GM21381 (cell line): ENCODE measurements at regions not wholly inside any gene's neighbourhood (a gene's known extent, or its start where the extent isn't known, plus 50 kb on each side); places are given as distances from the start of the nearest gene placed in this dataset.

Experiments used
- ATAC-seq: cut with Tn5 transposase; IDR thresholded peaks from one replicate; pipeline ENCODE4 v1.9.1; 2021; ENCODE audit warnings: mild to moderate bottlenecking, moderate library complexity; ENCODE audit not compliant: unreplicated experiment

DNA sequence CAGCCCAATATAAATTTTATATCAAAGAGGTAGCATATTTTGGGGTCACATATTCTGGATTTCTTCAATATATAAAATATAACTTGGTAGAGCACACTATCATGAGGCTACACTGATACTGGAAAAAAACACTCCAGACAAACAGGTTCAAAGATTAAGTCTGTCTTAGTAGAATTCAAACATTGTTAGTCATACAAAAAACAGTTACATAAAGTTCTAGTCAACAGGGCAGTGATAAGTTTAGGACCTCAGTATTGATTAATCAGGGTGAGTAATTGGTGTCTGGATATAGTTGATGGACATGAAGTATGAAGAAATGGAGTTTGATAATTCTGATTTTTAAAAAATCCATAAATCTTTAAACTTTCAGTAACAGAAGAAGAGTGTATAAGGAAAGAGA, 1291.3 kb downstream of the FSTL5 start:
- no peak for ATAC-seq

DNA sequence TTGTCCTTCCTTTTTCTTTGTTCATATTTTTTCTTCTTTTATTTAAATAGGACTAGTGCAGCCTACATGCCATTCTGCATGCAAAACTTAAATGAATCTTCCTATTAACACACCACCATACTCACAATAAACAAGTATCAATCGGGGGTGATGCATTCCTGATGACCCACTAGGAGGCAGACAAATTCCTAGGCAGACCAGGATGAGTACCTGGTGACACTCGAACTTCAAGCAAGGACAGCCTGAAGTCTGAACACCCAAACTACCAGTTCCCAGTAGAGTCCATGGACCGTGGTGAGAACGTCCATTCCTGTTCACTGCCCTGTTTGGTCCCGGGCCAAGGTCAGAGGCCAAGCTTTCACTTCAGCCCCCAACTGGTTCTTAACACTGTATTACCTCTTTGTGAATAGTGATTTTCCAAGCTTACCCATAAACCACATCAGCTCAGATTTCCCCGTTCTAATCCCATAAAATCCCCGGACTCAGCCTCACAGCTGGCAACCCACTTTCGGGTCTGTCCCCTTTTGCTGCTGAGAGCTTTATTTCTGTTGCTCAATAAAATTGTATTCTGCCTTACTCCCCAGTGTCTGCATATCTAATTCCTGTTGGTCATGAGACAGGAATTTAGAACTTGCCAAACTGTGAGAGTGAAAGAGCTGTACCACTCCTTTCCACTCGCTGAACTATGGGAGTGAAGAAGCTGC, 1286.6 kb downstream of the FSTL5 start:
- no peak for ATAC-seq

DNA sequence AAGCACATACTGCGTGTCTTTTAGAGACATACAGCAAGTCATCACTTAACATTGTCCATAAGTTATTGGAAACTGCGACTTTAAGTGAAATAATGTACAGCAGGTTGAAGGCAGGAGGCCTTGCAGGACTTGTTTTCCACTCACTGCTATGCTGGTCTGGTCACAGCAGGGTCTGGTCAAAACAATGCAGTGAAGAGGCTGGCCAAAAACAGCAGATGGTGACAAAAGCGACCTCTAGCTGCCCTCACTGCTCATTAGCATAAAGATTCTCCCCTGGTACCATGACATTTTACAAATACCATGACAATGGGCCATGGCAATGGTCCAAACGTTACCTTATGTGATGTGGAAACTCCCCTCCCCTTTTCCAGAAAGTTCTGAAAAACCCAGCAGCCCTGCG, 1283.6 kb downstream of the FSTL5 start:
- no peak for ATAC-seq

DNA sequence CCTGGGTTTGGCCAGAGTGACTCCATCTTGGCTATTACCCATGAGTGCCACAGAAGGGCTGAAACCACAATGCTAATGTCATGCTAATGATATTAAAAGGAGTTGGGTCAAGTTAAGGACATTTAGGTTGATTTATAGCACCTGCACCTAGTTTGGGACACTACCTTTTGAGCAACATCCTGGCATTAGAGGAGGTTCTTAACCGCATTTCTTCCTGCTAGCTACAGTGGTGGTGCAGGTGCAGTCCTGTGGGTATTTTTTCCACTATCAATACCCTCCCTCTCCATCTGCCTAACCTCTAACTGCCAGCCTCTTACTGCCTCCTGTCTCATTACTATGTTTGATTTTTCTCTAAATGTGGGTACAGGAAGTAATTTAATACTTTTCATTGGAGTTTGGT, 1276.1 kb downstream of the FSTL5 start:
- ATAC-seq = no peak

DNA sequence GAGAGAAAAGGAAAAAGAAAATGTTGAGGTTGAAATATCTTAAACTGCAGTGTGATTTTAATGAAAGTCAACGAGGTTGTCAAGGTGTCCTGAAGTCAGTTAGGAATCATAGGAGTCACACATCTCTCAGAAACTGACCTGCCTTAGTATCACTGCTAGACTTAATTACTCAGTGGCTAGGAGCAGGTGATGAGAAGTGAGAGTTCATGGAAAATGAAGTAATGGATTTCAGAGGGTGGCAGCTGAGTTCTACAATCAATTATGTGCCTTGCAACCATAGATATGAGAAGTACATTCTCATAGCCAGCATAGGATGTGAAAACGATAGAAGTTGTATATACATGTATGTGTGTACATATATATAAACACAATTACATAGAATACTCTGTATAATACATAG, 1269.7 kb downstream of the FSTL5 start:
- ATAC-seq = no peak

DNA sequence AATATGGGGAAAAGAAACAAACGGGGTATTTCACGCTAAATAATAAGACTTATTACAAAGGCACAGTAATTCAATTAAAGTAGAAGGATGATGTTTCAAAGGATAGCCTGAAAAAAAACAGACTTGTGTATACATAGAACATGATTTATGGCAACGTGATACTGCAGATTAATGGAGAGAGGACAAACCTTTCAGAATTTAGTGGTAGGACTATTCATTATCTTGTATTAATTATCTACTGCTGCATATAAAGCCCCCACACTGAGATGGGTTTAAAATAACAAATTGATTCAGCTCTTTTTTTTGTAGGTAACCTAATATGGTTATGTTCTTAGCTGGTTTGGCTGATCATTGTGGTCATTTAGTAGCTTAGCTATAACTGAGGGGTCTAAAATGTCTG, 1269.0 kb downstream of the FSTL5 start:
- no peak for ATAC-seq

DNA sequence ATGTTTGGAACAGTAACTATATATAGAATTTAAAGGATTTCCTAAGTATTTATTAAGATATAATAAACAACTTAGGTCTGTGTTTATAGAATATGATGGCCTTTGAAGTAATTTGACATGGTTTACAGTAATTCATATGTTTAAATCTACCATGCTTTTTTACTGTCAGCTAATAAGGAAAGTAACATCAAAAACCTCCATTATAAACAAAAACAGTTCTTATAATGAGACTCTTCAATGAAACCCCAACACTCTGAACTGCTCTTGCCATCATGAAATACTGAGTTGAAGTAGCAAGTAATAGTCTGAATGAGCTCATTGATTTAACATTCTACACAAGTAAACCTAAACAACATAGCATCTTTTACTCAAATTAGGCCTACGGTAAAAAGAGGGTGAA, 1236.5 kb downstream of the FSTL5 start:
- no peak for ATAC-seq

DNA sequence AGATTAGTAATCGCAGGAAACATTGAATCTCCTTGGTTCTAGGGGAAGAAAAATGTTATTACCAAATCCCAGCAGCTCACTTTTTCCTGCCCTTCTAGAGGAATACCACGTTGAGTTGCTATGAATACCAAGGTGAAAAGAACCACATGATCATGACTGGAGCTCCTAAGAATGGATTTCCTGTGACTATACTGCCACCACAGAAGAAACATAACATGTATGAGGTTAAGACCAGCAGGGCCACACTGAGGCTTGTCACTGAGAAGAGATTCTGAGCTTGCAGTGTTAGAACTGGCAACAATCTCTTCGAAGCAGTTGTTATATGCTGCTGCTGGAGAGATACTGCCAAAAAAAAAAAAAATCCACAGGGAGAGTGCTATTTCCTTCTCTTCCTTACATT, 1235.3 kb downstream of the FSTL5 start:
- no peak for ATAC-seq

DNA sequence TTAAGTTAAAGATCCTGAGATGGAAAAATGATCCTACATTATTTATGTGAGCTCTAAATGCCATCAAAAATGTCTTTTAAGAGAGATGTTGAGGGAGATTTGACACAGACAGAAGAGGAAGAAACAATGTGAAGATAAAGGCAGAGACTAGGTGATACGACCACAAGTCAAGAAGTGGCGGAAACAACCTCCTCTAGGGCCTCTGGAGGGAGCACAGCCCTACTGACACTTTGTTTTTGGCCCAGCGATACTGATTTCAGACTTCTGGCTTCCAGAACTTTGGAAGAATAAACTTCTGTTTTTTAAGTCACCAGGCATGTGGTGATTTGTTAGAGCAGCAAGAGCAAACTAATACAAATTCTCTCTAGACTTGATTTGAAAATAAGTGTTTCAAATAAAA, 1216.1 kb downstream of the FSTL5 start:
- no peak for ATAC-seq

DNA sequence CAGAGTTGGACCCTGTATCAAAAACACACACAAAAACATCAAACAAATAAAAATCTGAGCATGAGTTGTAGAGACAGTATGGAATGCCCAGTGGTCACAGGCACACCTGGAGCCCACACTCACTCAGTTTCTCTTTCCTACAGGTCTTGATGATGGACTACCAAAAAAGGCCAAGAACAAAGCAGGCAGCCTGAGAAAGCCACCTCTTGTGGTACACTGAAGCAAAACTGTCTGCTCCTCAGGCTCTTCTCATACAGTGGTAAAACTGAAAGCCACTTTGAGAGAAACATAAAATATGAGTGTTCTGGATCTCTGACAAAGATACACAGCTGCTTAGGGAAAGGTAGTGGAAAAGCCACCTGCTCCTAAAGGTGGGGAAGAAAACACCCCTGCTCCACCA, 1206.9 kb downstream of the FSTL5 start:
- no peak for ATAC-seq

DNA sequence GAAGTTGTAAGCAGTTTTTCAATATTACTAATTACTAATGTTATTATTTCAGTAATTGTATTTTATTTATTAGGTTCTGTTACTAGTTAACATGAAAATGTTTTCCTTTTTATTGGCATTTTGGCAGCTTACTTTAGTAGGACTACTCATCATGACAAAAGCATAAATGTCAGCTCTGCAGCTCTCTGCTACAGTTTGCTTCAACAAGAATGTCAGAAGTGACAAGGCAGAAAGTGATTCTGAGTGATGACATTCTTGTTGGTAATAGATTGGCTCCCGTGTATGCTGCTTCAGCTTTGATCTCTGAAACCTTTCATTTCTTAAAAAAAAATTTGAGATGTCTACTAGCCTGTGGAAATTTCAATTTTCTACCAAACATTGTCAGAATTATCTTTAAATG, 1193.9 kb downstream of the FSTL5 start:
- no peak for ATAC-seq

DNA sequence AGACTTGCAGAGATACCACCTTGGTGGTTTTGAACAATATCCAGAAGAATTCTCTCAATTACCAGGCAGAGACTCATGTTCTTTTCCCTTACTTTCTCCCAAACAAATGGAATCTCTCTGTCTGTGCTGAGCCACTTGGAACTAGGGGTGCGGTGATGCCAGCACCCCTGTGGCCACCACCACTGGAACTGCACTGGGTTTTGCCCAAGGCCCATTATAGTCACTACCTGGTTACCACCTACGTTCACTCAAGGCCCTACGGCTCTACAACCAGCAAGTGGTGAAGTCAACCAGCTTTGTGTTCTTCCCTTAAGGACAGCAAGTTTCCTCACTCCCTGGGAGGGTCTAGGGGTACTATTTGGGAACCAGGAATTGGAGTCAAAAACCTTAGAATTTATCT, 1183.7 kb downstream of the FSTL5 start:
- ATAC-seq = no peak

DNA sequence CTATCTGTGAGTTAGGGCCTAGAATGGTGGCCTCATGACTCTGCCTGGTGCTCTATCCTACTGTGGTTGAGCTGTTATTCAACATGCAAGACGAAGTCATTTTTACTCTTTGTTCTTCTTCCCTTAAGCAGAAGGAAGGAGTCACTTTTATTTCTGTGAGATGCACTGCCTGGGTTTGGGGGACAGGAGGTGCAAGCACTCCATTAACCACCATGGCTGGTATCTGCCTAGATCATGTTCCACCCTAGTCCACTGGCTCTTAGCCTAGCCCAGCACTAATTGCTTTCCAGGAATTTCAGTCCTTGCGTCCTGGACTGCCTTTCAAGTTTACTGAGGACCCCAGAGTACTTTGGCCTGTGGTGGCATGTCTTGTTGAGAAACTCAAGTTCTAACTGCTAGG, 1182.7 kb downstream of the FSTL5 start:
- no peak for ATAC-seq

DNA sequence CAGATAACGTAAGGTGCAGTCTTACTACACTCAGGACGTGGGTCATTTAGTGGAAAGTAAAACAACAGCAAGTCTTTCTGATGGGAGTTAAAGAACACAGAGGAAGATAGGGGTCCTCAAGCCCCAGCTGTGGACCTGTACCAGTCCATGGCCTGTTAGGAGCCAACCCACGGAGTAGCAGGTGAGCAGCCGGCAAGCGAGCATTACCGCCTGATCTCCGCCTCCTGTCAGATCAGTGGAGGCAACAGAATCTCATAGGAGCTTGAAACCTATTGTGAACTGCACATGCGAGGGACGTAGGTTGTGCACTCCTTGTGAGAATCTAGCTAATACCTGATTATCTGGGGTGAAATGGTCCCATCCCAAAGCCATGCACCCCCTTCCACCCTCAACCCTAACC, 1180.8 kb downstream of the FSTL5 start:
- no peak for ATAC-seq

DNA sequence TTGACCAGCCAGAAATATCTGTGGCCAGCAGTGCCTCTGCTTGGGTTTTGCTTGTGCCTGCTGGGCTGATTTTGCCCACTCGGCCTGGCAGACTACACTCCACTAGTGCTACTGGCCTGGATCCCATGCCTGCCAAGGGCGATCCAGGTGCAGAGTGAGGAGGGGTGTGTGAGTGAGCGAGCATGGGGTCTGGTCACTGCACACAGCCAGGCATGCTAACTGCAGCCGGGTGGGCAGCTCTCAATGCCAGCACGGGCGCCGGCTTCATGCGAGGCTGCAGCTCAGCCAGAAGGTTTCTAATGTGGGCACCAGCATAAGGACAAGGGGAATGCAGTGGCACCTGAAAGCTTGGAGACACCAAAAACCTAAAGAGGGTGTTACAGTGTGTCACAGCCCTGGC, 1161.4 kb downstream of the FSTL5 start:
- ATAC-seq = no peak

DNA sequence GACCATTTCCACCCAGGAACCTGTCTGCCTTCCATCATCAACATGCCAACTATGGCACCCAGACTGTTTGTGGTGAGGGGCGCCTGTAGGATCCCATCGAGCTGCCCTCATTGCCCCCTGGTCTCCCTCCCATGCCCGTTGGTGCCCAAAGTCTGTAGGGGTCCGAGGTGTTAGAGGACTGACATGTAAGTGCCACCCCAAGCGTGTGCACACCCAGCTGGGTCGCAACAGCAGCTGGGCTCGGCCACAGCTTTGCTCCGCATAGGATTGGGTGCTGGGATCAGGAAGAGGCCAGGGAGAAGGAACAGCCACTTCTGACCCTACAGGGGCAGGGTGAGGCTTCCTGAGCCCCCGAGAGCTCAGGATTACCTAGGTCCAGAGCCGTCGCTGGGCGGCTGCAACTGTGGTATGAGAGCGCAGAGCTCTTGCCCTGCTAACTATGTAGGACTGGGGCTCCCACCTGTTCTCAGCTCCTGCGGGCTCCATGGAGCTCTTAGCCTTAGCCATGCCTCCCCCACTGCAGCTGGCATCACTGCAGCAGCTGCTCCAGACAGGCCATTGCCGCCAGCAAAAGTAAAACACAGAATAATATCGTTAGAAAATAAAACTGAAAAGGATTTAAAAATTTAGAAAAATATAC, 1160.3 kb downstream of the FSTL5 start:
- ATAC-seq = no peak

DNA sequence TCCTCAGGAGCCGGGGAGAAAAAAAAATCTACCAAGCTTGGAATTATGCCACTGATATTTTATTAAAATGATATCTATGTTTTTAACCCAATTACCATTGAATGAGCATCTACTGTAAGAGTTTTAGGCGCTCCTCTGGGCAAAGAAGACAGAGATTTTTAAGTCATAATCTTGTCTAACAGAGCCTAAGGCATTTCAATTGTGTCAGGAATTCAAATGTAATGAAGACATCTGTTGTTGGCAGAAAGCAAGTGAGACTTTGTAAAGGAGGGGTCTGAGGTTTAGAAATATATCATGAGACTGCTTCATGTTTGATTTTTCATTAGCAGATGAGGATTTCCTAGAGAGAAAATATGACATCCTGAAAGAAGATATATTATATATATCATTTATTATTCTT, 1158.1 kb downstream of the FSTL5 start:
- ATAC-seq = no peak

DNA sequence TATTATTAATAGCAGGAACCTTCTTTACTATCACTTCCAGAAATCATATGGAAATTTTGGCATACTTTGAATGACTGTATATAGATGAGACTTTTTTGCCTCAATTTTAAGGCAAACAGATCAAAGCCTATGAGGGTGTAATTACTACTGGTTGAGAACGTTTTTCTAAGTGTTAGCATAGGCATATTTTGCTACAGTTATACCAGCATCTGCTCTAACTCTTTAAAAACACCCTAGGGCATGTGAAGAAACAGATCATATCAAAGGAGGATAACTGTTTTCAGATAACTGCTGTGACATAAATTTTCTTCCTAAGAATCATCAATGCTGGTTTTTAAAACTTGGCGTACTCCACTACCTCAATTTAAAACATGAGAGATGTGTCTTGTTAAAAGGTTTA, 1155.3 kb downstream of the FSTL5 start:
- ATAC-seq = no peak

DNA sequence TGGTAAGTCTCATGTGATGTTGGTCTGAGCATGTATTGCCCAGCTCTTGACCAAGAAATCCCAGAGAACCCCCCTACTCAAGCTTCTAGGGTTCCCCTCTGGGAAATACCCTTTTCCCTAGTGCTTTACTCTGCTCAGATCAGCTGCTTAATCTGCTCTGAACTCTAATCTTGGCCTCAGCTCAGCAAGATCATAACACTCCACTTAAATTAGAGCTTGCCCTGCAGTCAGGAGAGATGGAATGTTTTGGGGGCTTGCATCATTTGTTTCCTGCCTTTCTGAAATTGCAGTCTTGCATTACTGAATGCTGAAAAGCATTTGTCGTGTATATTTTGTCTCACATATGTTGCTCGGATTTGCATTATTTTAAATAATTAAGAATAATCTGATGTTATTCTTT, 1153.6 kb downstream of the FSTL5 start:
- ATAC-seq = no peak
